ENCODE measurements at regions not wholly inside any gene's neighbourhood (a gene's known extent, or its start where the extent isn't known, plus 50 kb on each side); places are given as distances from the start of the nearest gene placed in this dataset.

GRCh38 chr9:106795031-106795430 lies 67.9 kb upstream of the ZNF462 start:
- no peak overlapping the region for H3K27ac Mint-ChIP-seq
- H2BK12ac ChIP-seq (ENCODE audit: insufficient read length, low read depth, low read length): no peak overlapping the region
- no peak overlapping the region for H3K56ac ChIP-seq (ENCODE audit: insufficient read length, low read depth, low read length)
- no peak overlapping the region for H3T11ph ChIP-seq (ENCODE audit: low read length)
- no CpG with 5 or more reads among the region's 4 CpGs for WGBS (ENCODE audit: extremely low coverage, insufficient read length, low lambda C conversion rate)
- no peak overlapping the region for H3K14ac ChIP-seq (ENCODE audit: insufficient read depth, low read length)
- H3K36me3 Mint-ChIP-seq (ENCODE audit: insufficient read depth in 1 of 3, low read depth in 3 of 3): no peaks in the 10 kb centered on the region
- no peak overlapping the region for H2AK5ac ChIP-seq (ENCODE audit: insufficient read length, low read length)
- H3K9me3 Mint-ChIP-seq: no peaks in the 10 kb centered on the region
- H3K27me3 Mint-ChIP-seq (ENCODE audit: low read depth): no peaks in the 10 kb centered on the region
- H3K9ac ChIP-seq (ENCODE audit: extremely low read depth, insufficient read length, low read length): no peak overlapping the region
- H3K4me1 Mint-ChIP-seq: peaks cover 3 to 4% of the 10 kb centered on the region in 2 experiments; a peak in 3 of 4 replicates
- H3K4me1 ChIP-seq (ENCODE audit: insufficient read depth, low read length): no peaks in the 10 kb centered on the region
- no peaks in the 10 kb centered on the region for H3K9me3 ChIP-seq (ENCODE audit: control insufficient read depth, low read depth, low read length)
- no peak overlapping the region for H2BK20ac ChIP-seq (ENCODE audit: low read depth, low read length, poor library complexity, severe bottlenecking)
- no peak overlapping the region for H3K27ac ChIP-seq (ENCODE audit: insufficient read length, low read depth, low read length)
- no peak overlapping the region for H4K91ac ChIP-seq (ENCODE audit: insufficient read length, low read depth, low read length)
- H3K18ac ChIP-seq (ENCODE audit: insufficient read length, low read depth, low read length): no peak overlapping the region
- no peaks in the 10 kb centered on the region for H3K23me2 ChIP-seq (ENCODE audit: insufficient read length, low read depth, low read length, poor library complexity, severe bottlenecking)
- H4K20me1 ChIP-seq (ENCODE audit: control insufficient read depth, insufficient read depth, insufficient read length): no peaks in the 10 kb centered on the region
- no peak for DNase-seq
- H3K4me3 Mint-ChIP-seq: no peak overlapping the region
- no peak overlapping the region for H2AFZ ChIP-seq (ENCODE audit: low read length)
- no peak overlapping the region for H2BK15ac ChIP-seq (ENCODE audit: low read depth, low read length)
- H4K8ac ChIP-seq (replicated peaks; ENCODE audit: insufficient read length, low read depth, low read length): no peak overlapping the region
- no peaks in the 10 kb centered on the region for H3K79me1 ChIP-seq (ENCODE audit: insufficient read depth, low read depth, low read length, poor library complexity, severe bottlenecking)
- no peaks in the 10 kb centered on the region for H3K27me3 ChIP-seq (ENCODE audit: insufficient read depth, low read length)
- no peak for TF ChIP-seq CTCF (conservative IDR thresholded peaks at IDR 0.05)
- H3K4me2 ChIP-seq (ENCODE audit: insufficient read depth, insufficient read length, low read length): no peak overlapping the region
- H2BK5ac ChIP-seq (ENCODE audit: insufficient read length, low read length): no peak overlapping the region
- H3K4ac ChIP-seq (ENCODE audit: low read depth, low read length): no peak overlapping the region
- H3K23ac ChIP-seq (ENCODE audit: insufficient read length, low read depth, low read length): no peak overlapping the region
- no peak overlapping the region for H4K5ac ChIP-seq (ENCODE audit: insufficient read length, low read depth, low read length)
- H2BK120ac ChIP-seq (ENCODE audit: low read depth, low read length, poor library complexity, severe bottlenecking): no peak overlapping the region
- H3K79me2 ChIP-seq (ENCODE audit: insufficient read depth, low read length): no peaks in the 10 kb centered on the region

Measured in H9 (cell line).